ENCODE measurements at regions not wholly inside any gene's neighbourhood (a gene's known extent, or its start where the extent isn't known, plus 50 kb on each side); places are given as distances from the start of the nearest gene placed in this dataset.

GRCh38 chr4:18850867-18851266, 829.3 kb upstream of the LCORL start:
- TF ChIP-seq CTCF (IDR thresholded peaks at IDR 0.05; ENCODE audit: insufficient read depth, low read length, poor library complexity, severe bottlenecking) = no peak
- no peaks in the 10 kb centered on the region for H3K27me3 ChIP-seq (ENCODE audit: control insufficient read depth, insufficient read depth, low read length)
- no peak for DNase-seq (ENCODE audit: low read depth)

GRCh38 chr4:18847249-18847890, 825.8 kb upstream of the LCORL start:
- no peak for TF ChIP-seq CTCF (IDR thresholded peaks at IDR 0.05; ENCODE audit: insufficient read depth, low read length, poor library complexity, severe bottlenecking)
- no peaks in the 10 kb centered on the region for H3K27me3 ChIP-seq (ENCODE audit: control insufficient read depth, insufficient read depth, low read length)
- no peaks in the 10 kb centered on the region for H3K36me3 ChIP-seq (ENCODE audit: control insufficient read depth, insufficient read depth, low read length)
- no peak for DNase-seq (ENCODE audit: low read depth)
- no peak overlapping the region for H3K4me3 ChIP-seq (ENCODE audit: low read depth, low read length)

More at GRCh38 chr4:18850867-18851266, 829.3 kb upstream of the LCORL start:
- Histone ChIP-seq H3K4me3 (ENCODE audit: low read depth, low read length) (no peak overlapping the region), H3K36me3 (ENCODE audit: control insufficient read depth, insufficient read depth, low read length) (no peaks in the 10 kb centered on the region)

- Histone ChIP-seq H3K27me3 (ENCODE audit: control insufficient read depth, insufficient read depth, low read length) (no peaks in the 10 kb centered on the region), H3K36me3 (ENCODE audit: control insufficient read depth, insufficient read depth, low read length) (no peaks in the 10 kb centered on the region)
- no peak for DNase-seq (ENCODE audit: low read depth)
Observed at GRCh38 chr4:18846313-18846712, 824.8 kb upstream of the LCORL start.

GRCh38 chr4:18844726-18845125, 823.2 kb upstream of the LCORL start:
- no peak overlapping the region for H3K4me3 ChIP-seq (ENCODE audit: low read depth, low read length)
- TF ChIP-seq CTCF (IDR thresholded peaks at IDR 0.05; ENCODE audit: insufficient read depth, low read length, poor library complexity, severe bottlenecking) = no peak
- no peaks in the 10 kb centered on the region for H3K27me3 ChIP-seq (ENCODE audit: control insufficient read depth, insufficient read depth, low read length)
- peak; percentile 7 for DNase-seq (ENCODE audit: low read depth)
- no peaks in the 10 kb centered on the region for H3K36me3 ChIP-seq (ENCODE audit: control insufficient read depth, insufficient read depth, low read length)

More at GRCh38 chr4:18846313-18846712, 824.8 kb upstream of the LCORL start:
- TF ChIP-seq CTCF (IDR thresholded peaks at IDR 0.05; ENCODE audit: insufficient read depth, low read length, poor library complexity, severe bottlenecking) = no peak
- H3K4me3 ChIP-seq (ENCODE audit: low read depth, low read length) = no peak overlapping the region

- H3K27me3 ChIP-seq (ENCODE audit: control insufficient read depth, insufficient read depth, low read length) = no peaks in the 10 kb centered on the region
- H3K36me3 ChIP-seq (ENCODE audit: control insufficient read depth, insufficient read depth, low read length) = no peaks in the 10 kb centered on the region
- no peak overlapping the region for H3K4me3 ChIP-seq (ENCODE audit: low read depth, low read length)
- no peak for TF ChIP-seq CTCF (IDR thresholded peaks at IDR 0.05; ENCODE audit: insufficient read depth, low read length, poor library complexity, severe bottlenecking)
- DNase-seq (ENCODE audit: low read depth) = no peak
Observed at GRCh38 chr4:18842431-18842830, 820.9 kb upstream of the LCORL start.

GRCh38 chr4:18840481-18840880, 818.9 kb upstream of the LCORL start:
- no peak for DNase-seq (ENCODE audit: low read depth)
- TF ChIP-seq CTCF (IDR thresholded peaks at IDR 0.05; ENCODE audit: insufficient read depth, low read length, poor library complexity, severe bottlenecking) = no peak
- H3K27me3 ChIP-seq (ENCODE audit: control insufficient read depth, insufficient read depth, low read length) = no peaks in the 10 kb centered on the region

More at GRCh38 chr4:18840481-18840880, 818.9 kb upstream of the LCORL start:
- Histone ChIP-seq H3K4me3 (ENCODE audit: low read depth, low read length) (no peak overlapping the region), H3K36me3 (ENCODE audit: control insufficient read depth, insufficient read depth, low read length) (no peaks in the 10 kb centered on the region)
